HepG2 (cell line): ENCODE measurements at regions not wholly inside any gene's neighbourhood (a gene's known extent, or its start where the extent isn't known, plus 50 kb on each side); places are given as distances from the start of the nearest gene placed in this dataset.

Experiments used
- ATAC-seq: fragments of 200-7000 bp; cut with Tn5 transposase; 3 replicates; pipeline ENCODE4 v1.9.1; 2020; ENCODE audit warnings: mild to moderate bottlenecking, moderate library complexity
- BruUV-seq: library from RNA; stranded (reverse); fragments of 400-500 nt; replicated peaks from 2 replicates; lab custom pipeline; 2021; lab: Mats Ljungman, UMichigan
- CTCF ChIA-PET: fragments of 300-600 bp; formaldehyde crosslinking; extraction: SDS; loops from one replicate; lab custom pipeline; 2021; ENCODE audit warnings: low total read pairs, inconsistent platforms, low intra/inter-chr PET ratio; lab: Yijun Ruan, JAX
- POLR2A ChIA-PET: fragments of 350-600 bp; sonication (Branson Sonifier 250); formaldehyde crosslinking; loops from one replicate; lab custom pipeline; 2020; ENCODE audit warnings: antibody characterized with exemption, inconsistent platforms; lab: Yijun Ruan, JAX
- DNase-seq: peaks from one replicate; pipeline ENCODE4 v3.0.0-alpha.2; 2015; ENCODE audit warnings: low spot score
- FAIRE-seq: peaks from 3 replicates; lab custom pipeline; 2011; peaks lifted over from hg19 to GRCh38; lab: Jason Lieb, UNC
- H2AFZ ChIP-seq: one replicate; pipeline ENCODE4 v1.6.1; 2011; ENCODE audit warnings: low read length, inconsistent platforms
- H3K27ac ChIP-seq: fragments of 300-600 bp; 3 replicates; pipeline ENCODE4 v1.8.0; 2011; ENCODE audit warnings: mixed run types, mild to moderate bottlenecking, mixed read lengths, low read length, inconsistent platforms; ENCODE audit not compliant: insufficient read depth; ENCODE audit errors: extremely low read length
- H3K27me3 ChIP-seq, 2 experiments: fragments of 200-600 bp in 1 of 2; 2 replicates in 1 of 2; 3 replicates in 1 of 2; pipeline versions ENCODE4 v1.6.0 to v1.8.0; 2011; ENCODE audit warnings: low read length in 2 of 2, mild to moderate bottlenecking in 2 of 2, moderate library complexity in 2 of 2, inconsistent platforms in 1 of 2; ENCODE audit not compliant: insufficient read depth in 2 of 2, control insufficient read depth in 1 of 2
- H3K36me3 ChIP-seq, 2 experiments: fragments of 200-600 bp in 1 of 2; replicated peaks in 1 of 2; 2 replicates in 1 of 2; 3 replicates in 1 of 2; pipeline versions ENCODE4 v1.5.1 to v1.8.0; 2011; ENCODE audit warnings: low read length in 2 of 2, inconsistent platforms in 1 of 2; ENCODE audit not compliant: insufficient read depth in 2 of 2, control insufficient read depth in 1 of 2
- H3K4me1 ChIP-seq: 2 replicates; pipeline ENCODE4 v1.5.1; 2012; ENCODE audit warnings: low read length, inconsistent platforms; ENCODE audit not compliant: insufficient read depth
- H3K4me2 ChIP-seq: 2 replicates; pipeline ENCODE4 v1.6.0; 2011; ENCODE audit warnings: low read depth, low read length, inconsistent platforms
- H3K4me3 ChIP-seq, 3 experiments: fragments of 200-600 bp in 1 of 3; sonication (generic), shearing (Covaris generic) in 1 of 3; replicated peaks in 1 of 3; 2 replicates each; pipeline ENCODE4 v1.5.1; 2011 to 2016; ENCODE audit warnings: low read length in 3 of 3, inconsistent platforms in 2 of 3, low read depth in 2 of 3, mild to moderate bottlenecking in 2 of 3, control low read depth in 1 of 3, mixed read lengths in 1 of 3; ENCODE audit not compliant: insufficient read depth in 1 of 3
- H3K79me2 ChIP-seq: one replicate; pipeline ENCODE4 v1.6.1; 2011; ENCODE audit warnings: low read length, inconsistent platforms; ENCODE audit not compliant: insufficient read depth
- H3K9ac ChIP-seq: 2 replicates; pipeline ENCODE4 v1.6.0; 2011; ENCODE audit warnings: mild to moderate bottlenecking, low read depth, low read length, inconsistent platforms; ENCODE audit not compliant: insufficient read depth
- H3K9me3 ChIP-seq: 2 replicates; pipeline ENCODE4 v1.5.1; 2012; ENCODE audit warnings: mild to moderate bottlenecking, low read length
- H4K20me1 ChIP-seq: 2 replicates; pipeline ENCODE4 v1.6.0; 2011; ENCODE audit warnings: inconsistent platforms, mild to moderate bottlenecking, low read length, moderate library complexity; ENCODE audit not compliant: insufficient read depth
- BCL6 ChIP-seq: IDR thresholded peaks from 2 replicates; pipeline ENCODE4 v1.6.1; 2016; ENCODE audit warnings: missing genetic modification reagents, missing compliant biosample characterization
- CREB1 ChIP-seq, 2 experiments: fragments of 450-650 bp in 1 of 2; IDR thresholded peaks; 2 replicates each; pipeline ENCODE4 v1.6.1; 2016 to 2017; ENCODE audit warnings: control low read depth in 1 of 2, mild to moderate bottlenecking in 1 of 2, missing compliant biosample characterization in 1 of 2, missing genetic modification characterization in 1 of 2
- FOXA1 ChIP-seq, 2 experiments: fragments of 450-650 bp in 1 of 2; sonication (generic) in 1 of 2; formaldehyde crosslinking in 1 of 2; IDR thresholded peaks; 2 replicates each; pipeline versions ENCODE4 v1.4.0 to v1.6.1; 2016 to 2020; ENCODE audit warnings: missing genetic modification reagents in 1 of 2
- FOXP1 ChIP-seq, 2 experiments: fragments of 450-650 bp in 1 of 2; IDR thresholded peaks; 2 replicates each; pipeline ENCODE4 v1.6.1; 2017 to 2018; ENCODE audit warnings: antibody characterized with exemption in 1 of 2
- KLF15 ChIP-seq: sonication (generic); formaldehyde crosslinking; IDR thresholded peaks from 2 replicates; pipeline ENCODE4 v1.8.1; 2023; ENCODE audit warnings: borderline replicate concordance, mild to moderate bottlenecking, inconsistent platforms, missing genetic modification reagents, mixed read lengths
- MAF1 ChIP-seq: sonication (generic); formaldehyde crosslinking; IDR thresholded peaks from 2 replicates; pipeline ENCODE4 v1.5.0; 2020; ENCODE audit warnings: missing genetic modification reagents, borderline replicate concordance
- NFYC ChIP-seq: IDR thresholded peaks from 2 replicates; pipeline ENCODE4 v1.6.1; 2016; ENCODE audit warnings: missing genetic modification reagents, missing compliant biosample characterization
- PBX3 ChIP-seq: sonication (generic); formaldehyde crosslinking; IDR thresholded peaks from 2 replicates; pipeline ENCODE4 v1.8.1; 2023; ENCODE audit warnings: missing genetic modification reagents, inconsistent platforms, borderline replicate concordance
- POLR2AphosphoS2 ChIP-seq: IDR thresholded peaks from 2 replicates; pipeline ENCODE4 v1.6.1; 2011; ENCODE audit warnings: low read depth, low read length, improper control_type of control experiment
- STAT5B ChIP-seq: sonication (generic); formaldehyde crosslinking; IDR thresholded peaks from 2 replicates; pipeline ENCODE4 v1.4.0; 2020; ENCODE audit warnings: missing genetic modification reagents
- U2AF2 ChIP-seq: fragments of 200-400 bp; formaldehyde crosslinking; IDR thresholded peaks from 2 replicates; pipeline ENCODE4 v1.6.1; 2017; ENCODE audit warnings: low read depth, mild to moderate bottlenecking, low read length
- XBP1 ChIP-seq: sonication (generic); formaldehyde crosslinking; IDR thresholded peaks from 2 replicates; pipeline ENCODE4 v1.5.0; 2020; ENCODE audit warnings: missing genetic modification reagents
- ZNF264 ChIP-seq: sonication (generic); formaldehyde crosslinking; IDR thresholded peaks from 2 replicates; pipeline ENCODE4 v1.4.0; 2020; ENCODE audit warnings: missing genetic modification reagents
- ZNF276 ChIP-seq: sonication (generic); formaldehyde crosslinking; IDR thresholded peaks from 2 replicates; pipeline ENCODE4 v1.4.0; 2020; ENCODE audit warnings: mild to moderate bottlenecking, low read depth, missing genetic modification reagents
- ZNF367 ChIP-seq: sonication (generic); formaldehyde crosslinking; IDR thresholded peaks from 2 replicates; pipeline ENCODE4 v1.4.0; 2020; ENCODE audit warnings: missing genetic modification reagents, borderline replicate concordance
- ZNF567 ChIP-seq: sonication (generic); formaldehyde crosslinking; IDR thresholded peaks from 2 replicates; pipeline ENCODE4 v1.8.1; 2023; ENCODE audit warnings: mild to moderate bottlenecking, missing genetic modification reagents, borderline replicate concordance
- ZNF577 ChIP-seq: sonication (generic); formaldehyde crosslinking; IDR thresholded peaks from 2 replicates; pipeline ENCODE4 v1.4.0; 2020; ENCODE audit warnings: mild to moderate bottlenecking, low read depth, missing genetic modification reagents, borderline replicate concordance
- ZNF761 ChIP-seq: sonication (generic); formaldehyde crosslinking; conservative IDR thresholded peaks from 2 replicates; pipeline ENCODE4 v1.4.0; 2020; ENCODE audit warnings: mild to moderate bottlenecking, missing genetic modification reagents
- ZNF781 ChIP-seq: sonication (generic); formaldehyde crosslinking; IDR thresholded peaks from 2 replicates; pipeline ENCODE4 v1.5.1; 2020; ENCODE audit warnings: borderline replicate concordance, mild to moderate bottlenecking, missing genetic modification reagents; ENCODE audit errors: not compliant biosample characterization
- ZNF790 ChIP-seq: sonication (generic); formaldehyde crosslinking; IDR thresholded peaks from 2 replicates; pipeline ENCODE4 v1.8.0; 2022; ENCODE audit warnings: missing genetic modification reagents, mild to moderate bottlenecking, borderline replicate concordance
- WGBS: methylation state at CpG from one replicate; pipeline ENCODE4 v1.1.6; 2017; ENCODE audit warnings: low lambda C conversion rate; 5-methylcytosine and 5-hydroxymethylcytosine counted together
- in situ Hi-C: cut with HindIII; loops from 2 replicates; pipeline ENCODE4 v1.10.0; 2017; ENCODE audit warnings: low pct_unique_long_range_greater_than_20kb; ENCODE audit not compliant: extremely low pct_ligation_motif_present
- intact Hi-C: fragments of 100-400 bp; cut with micrococcal nuclease; formaldehyde crosslinking; loops from one replicate; pipeline ENCODE4 v1.10.0; 2022; ENCODE audit not compliant: unreplicated experiment

GRCh38 chr17:71919186-71919585 lies 201.6 kb upstream of the SOX9 start:
- Histone ChIP-seq H3K9me3 (no peaks in the 10 kb centered on the region), H3K79me2 (no peaks in the 10 kb centered on the region), H3K27ac (no peak overlapping the region), H3K36me3 (no peaks in the 10 kb centered on the region), H3K9ac (no peak overlapping the region), H2AFZ (no peak overlapping the region), H3K4me2 (no peak overlapping the region), H3K4me3 (no peak overlapping the region), H3K4me1 (no peaks in the 10 kb centered on the region), H4K20me1 (no peaks in the 10 kb centered on the region), H3K27me3 (peaks cover 0 to 6% of the 10 kb centered on the region in 2 experiments; a peak in 2 of 5 replicates)
- no TSS peak for BruUV-seq
- in situ Hi-C loops: no loop called here
- ChIA-PET CTCF (no interaction called here), POLR2A (no interaction called here)
- WGBS: 28% methylated on average over 2 of the region's 2 CpGs
- no peak for ATAC-seq
- no peak for FAIRE-seq
- intact Hi-C loops: no loop called here
- DNase-seq: no peak
- TF ChIP-seq MAF1 (CRISPR knock-in tag): no peak
- no peak for TF ChIP-seq ZNF264 (CRISPR knock-in tag)
- TF ChIP-seq KLF15 (CRISPR knock-in tag): no peak
- TF ChIP-seq FOXA1 (IDR thresholded peaks at IDR 0.05): no peak
- TF ChIP-seq FOXA1 (CRISPR knock-in tag; IDR thresholded peaks at IDR 0.05): no peak
- no peak for TF ChIP-seq ZNF781 (CRISPR knock-in tag)
- TF ChIP-seq STAT5B (CRISPR knock-in tag): no peak
- TF ChIP-seq ZNF577 (CRISPR knock-in tag): no peak
- no peak for TF ChIP-seq CREB1 (IDR thresholded peaks at IDR 0.05)
- no peak for TF ChIP-seq CREB1 (CRISPR knock-in tag; IDR thresholded peaks at IDR 0.05)
- TF ChIP-seq ZNF367: no peak
- no peak for TF ChIP-seq ZNF276
- TF ChIP-seq BCL6 (CRISPR knock-in tag): no peak
- no peak for TF ChIP-seq PBX3
- no peak for TF ChIP-seq XBP1 (CRISPR knock-in tag)
- no peak for TF ChIP-seq U2AF2
- TF ChIP-seq ZNF567: no peak
- TF ChIP-seq FOXP1 (IDR thresholded peaks at IDR 0.05): no peak
- no peak for TF ChIP-seq FOXP1 (CRISPR knock-in tag; IDR thresholded peaks at IDR 0.05)
- no peak for TF ChIP-seq NFYC (CRISPR knock-in tag)
- no peak for TF ChIP-seq ZNF761 (CRISPR knock-in tag)
- no peak for TF ChIP-seq ZNF790
- TF ChIP-seq POLR2AphosphoS2: no peak
